Stimulated activated CD4-positive, alpha-beta T cell treated with anti-CD3 and anti-CD28 coated beads, Interleukin-4, amount 100 ng/mL, for 4 hours (primary cell): ENCODE measurements at regions not wholly inside any gene's neighbourhood (a gene's known extent, or its start where the extent isn't known, plus 50 kb on each side); places are given as distances from the start of the nearest gene placed in this dataset.
"Not testable (repeated sequence)": the region's sequence is repeated elsewhere in the genome, so short reads cannot be mapped to it uniquely, and the experiment has no call there.

Experiments used
- DNase-seq, 2 experiments: peaks; one replicate each; pipeline ENCODE4 v3.0.0-alpha.2; 2020

DNA sequence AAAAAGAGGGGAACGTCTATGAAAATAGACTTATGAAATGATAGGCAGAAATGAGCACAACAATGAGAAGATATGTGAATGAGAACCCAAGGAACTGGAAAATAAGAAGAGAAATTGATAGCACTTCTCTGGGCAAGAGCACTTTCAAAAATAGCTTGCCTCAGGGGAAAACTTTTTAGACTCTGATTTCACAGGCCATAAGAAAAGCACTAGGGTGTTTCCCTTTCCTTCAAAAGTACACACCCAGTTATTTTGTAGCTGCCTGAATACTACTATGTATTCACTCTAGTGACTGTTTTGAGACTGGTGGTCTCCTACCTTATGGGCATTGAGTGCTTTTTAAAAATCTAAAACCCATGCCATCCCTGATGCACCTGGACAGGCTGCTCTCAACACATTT lies 172.3 kb upstream of the SOX6 start:
- DNase-seq: no peak

DNA sequence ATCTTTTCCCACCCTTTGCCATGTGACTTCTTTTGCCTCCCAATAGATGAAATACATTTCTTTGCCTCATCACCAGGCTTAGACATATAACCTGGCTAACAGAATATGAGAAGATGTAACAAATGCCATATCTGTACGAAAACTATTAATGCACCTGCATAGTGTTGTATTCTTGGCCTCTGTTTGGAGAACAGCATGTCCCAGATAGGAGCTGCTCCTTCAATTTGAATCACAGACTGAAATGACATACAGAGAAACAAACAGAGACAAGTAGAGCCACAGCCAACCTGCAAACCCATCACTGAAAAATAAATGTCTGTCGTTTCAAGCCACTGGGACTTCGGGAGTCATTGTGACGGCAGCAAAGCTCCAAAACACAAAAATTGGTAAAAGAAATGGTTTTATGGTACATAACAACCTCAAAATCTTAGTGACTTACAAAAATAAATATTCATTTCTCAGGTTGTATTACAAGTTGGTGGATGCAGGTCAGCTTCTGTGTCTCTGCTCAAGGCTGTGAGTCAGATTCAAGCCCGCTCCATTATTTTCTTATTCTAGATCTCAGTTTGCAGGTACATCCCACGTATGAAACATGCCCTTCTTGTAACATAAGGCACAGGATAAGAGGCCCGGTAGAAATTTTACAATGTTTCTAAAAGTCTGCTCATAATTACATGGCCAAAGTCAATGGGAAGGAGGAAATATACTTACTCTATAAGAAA lies 171.3 kb upstream of the SOX6 start:
- no peak for DNase-seq

DNA sequence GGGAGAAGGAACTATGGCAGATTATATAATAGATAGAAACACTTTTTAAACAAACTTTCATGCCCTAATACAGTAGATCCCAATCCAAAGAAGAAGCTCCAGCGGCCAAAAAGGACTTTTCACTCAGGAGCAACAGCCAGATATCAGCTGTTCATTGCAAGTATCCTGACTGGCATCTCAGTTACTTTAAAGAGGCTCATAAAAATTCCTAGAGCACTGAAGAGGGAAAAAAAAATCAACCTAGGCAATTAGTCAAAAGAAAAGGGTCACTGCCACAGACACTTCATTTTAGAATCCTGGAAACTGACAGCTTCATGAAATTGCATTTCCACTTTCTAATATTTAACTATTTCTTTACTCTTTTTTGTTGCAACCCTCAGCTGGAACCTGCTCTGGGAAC lies 170.6 kb upstream of the SOX6 start:
- no peak for DNase-seq

DNA sequence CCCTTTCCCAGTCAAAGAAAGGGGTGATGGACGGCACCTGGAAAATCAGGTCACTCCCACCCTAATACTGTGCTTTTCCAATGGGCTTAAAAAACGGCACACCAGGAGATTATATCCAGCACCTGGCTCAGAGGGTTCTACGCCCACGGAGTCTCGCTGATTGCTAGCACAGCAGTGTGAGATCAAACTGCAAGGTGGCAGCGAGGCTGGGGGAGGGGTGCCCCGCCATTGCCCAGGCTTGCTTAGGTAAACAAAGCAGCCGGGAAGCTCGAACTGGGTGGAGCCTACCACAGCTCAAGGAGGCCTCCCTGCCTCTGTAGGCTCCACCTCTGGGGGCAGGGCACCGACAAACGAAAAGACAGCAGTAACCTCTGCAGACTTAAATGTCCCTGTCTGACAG lies 164.4 kb upstream of the SOX6 start:
- not testable (repeated sequence) for DNase-seq

DNA sequence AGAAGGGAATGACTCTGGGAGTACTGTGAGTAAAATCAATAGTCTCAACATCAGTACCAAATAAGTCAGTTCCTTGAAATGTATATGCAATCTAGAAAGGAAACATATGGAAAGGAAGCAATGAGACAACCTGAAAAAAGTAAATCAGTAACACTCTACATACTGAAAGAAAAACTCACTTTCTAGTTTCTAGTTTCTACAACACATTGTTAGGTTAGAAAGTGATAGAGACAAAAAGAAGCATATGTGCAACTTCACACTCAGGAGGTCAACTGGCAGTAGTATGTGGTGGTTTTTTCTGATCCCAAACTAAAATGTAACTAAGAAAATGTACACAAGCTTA lies 156.5 kb upstream of the SOX6 start:
- no peak for DNase-seq

DNA sequence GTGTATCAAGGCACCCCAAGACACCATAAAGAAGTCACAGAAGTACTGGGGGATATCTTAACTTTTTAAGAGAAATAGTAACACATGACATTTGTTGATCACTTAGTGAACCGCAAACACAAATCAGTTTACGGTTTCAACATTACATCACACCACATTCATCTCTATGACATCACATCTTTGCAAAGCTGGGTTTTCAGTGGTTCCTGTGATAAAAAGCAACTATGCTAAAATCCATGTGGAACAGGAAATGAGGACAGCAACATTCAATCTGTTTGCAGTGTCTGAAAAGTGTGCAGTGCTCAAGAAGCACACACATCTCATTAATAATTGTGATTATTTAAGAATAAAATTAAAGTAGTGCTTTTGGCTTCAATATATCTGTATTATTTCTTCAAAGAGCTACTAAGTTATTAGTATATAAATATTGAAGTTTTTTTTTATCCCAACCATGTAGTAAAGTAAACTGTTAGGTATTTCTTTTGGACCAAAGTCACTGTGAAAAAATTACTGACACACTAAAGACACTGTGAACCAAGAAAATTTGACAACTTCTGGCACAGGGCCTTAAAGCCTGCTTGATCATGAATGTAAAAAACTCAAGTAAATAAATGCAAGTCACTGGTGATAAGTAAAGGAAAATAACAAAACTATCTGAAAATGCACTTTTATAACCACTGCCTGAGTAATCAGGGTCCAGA lies 156.0 kb upstream of the SOX6 start:
- DNase-seq: no peak

DNA sequence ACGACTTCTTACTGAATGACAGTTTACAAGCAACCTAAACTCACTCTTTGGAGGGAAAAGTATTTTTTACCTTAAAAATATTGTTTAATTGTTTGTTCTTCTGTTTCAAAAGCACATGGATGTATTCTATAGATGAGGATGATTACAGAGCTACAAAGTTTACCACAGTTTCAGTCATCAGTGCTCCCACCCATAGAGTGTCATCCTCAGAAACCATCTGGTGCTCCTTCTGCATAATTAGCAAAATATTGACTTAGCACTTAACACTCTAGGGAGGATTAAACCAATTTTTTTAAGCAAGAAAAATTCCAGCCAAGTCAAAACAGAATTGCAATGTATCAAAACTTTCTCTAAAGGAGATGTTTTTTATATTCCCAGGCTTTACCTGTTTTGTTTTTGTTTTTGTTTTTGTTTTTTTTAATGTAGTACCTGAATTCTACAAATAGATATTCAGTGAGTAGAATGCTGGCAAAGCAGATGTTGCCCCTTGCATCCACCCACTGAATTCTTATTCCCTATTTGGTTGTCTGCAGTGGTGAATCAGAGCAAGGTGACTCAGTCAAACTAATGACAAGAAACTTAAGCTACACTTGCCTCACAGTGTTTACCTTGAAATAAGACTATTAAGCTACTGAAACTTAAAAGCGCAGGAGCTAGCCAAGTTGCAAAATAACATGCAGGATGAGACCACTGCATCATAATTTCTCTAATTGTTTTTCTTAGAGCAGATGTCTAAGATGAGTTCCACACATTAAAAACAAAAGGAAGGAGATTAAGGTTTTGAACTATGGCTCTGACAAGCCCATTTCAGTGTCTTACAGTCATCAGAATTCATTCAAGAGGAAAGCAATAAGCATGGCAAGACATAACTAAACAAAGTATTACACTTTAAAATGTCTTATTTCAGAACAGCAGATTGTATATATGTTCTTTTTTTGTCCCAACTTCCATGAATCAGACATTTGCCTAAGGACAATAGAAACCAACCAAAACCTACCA lies 155.1 kb upstream of the SOX6 start:
- DNase-seq: no peak

DNA sequence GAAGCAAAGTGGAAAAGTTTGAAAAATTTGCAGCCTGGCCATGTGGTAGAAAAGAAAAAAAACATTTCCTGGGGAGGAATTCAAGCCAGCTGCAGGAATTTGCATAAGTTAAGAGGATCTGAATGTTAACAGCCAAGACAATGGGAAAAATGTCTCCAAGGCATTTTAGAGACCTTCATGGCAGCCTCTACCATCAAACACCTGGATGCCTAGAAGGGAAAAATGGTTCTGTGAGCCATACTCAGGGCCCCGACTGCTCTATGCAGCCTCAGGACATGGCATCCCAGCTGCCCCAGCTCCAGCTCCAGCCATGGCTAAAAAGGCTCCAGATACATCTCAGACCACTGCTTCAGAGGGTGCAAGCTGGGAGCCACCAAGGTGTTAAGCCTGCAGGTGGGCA lies 149.1 kb upstream of the SOX6 start:
- DNase-seq: no peak

DNA sequence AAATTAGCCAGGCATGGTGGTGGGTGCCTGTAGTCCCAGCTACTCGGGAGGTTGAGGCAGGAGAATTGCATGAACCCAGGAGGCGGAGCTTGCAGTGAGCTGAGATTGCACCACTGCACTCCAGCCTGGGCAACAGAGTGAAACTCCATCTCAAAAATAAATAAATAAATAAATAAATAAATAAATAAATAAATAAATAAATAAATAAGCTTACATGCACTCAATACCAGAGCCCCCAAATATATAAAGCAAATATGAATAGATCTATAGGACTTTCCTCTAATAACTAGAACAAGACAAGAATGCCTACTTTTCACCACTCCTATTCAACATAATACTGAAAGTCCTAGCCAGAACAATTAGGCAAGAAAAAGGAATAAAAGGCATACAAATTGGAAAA lies 147.5 kb upstream of the SOX6 start:
- not testable (repeated sequence) for DNase-seq

DNA sequence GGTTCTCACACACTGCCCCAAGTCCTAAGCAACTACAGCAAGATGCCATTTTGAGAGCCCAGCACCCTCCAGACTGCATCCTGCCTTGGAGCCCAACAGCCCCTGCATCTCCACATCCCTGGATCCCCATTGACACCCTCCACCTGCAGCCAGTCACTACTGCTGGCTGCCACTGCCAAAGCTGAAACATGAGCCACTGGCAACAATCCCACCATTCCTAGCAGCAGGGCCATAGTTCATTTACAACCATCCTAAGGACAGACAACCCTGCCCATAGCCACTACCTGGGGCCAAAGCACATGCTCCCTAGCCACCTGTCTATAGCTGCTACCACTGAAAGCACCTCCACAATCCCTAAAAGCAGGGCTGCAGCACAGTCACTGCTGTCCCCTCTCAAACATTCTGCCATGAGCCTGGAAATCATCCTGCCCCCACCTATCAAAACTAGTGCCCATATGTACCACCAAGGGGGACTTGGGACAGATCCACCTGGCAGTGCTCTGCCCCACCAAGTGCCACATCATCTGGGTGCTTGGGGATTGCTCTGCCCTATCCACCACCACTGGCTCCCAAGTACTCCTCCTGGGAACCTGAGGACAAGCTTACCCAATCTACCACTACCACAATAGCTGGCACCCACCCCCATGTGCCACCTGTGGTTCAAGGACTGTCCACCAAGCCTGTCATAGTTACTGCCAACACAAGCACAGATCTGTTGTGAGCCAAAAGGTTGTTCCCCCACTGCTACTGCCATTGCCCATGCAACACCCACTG lies 138.8 kb upstream of the SOX6 start:
- no peak for DNase-seq

DNA sequence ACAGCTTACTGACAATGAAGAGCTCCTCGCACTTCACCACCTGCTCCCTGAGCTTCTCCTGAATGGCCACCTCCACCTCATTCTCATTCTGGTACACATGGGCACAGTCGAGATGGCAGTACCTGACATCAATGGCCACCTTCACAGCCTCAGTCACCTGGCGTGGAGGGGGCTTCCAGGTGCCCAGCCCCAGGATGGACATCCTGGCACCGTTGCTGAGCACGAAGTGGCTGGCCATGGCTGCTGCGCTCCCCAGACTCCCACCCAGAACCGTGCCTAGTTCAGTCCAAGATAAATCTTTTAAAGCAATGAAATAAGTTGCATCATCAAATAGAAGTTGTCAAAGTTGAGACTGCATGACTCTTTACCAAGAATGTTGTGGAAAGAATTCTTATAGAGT lies 128.1 kb upstream of the SOX6 start:
- no peak for DNase-seq

DNA sequence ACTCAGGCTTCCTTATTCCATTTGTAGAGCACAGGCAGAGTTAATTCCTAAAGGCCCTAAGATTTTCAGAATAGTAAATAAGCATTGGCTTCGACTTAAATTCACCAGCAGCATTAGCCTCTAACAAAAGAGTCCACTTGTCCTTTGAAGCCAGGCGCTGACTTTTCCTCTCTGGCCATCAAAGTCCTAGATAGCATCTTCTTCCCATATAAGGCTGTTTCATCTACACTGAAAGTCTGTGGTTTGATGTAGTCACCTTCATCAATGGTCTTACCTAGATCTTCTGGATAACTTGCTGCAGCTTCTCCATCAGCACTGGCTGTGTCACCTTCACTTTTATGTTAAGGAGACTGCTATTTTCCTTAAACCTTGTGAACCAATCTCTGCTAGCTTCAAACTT lies 118.3 kb upstream of the SOX6 start:
- no peak for DNase-seq

DNA sequence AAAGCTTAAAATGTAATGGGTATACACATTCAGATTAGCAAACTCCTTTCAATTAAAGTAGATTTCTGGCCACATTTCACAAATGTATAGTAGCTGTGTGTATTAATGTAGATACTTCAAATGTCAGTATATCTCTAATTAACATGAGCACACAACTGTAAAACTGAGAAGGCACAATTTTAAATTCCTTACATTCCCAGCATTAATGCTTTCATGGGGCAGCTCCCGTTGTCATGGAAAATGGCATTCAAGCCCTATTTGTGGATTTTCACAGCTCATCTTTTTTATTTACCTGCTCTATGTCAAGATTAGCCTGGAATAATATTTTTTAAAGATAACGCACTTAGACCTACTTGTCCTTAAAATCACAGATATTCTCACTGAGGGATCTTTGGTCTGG lies 113.6 kb upstream of the SOX6 start:
- no peak for DNase-seq

DNA sequence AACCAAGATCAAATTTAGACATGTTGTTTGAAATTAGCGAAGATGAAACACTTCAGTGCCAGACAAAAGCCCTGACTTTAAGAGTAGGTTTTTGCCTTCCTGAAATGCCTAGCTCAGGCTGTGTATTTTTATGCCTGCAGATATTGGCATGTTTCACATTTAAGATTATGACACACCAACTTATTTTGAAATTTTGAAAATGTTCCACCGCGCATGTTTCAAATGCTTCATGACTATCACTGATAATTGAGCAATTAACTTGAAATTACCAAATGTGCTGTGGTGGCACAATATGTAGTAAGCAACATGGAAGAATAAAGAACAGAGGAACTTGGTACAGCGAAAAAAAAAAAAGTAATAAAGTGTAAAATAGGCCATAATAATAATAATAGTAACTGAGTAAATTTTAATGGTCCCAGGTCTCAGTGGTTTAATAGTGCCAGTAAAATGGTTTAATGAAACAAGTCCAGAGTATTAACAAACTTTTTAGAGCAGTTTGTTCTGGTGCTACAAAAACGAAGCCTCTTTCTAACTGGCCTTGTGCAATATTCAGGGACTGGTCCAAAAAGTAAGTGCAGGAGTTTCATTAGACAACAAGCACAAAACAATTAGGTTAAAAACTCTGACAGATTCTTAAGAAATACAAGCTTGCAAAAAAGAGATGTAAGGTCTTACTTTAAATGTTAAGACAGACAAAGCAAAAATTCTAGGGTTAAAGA lies 112.5 kb upstream of the SOX6 start:
- DNase-seq: no peak

DNA sequence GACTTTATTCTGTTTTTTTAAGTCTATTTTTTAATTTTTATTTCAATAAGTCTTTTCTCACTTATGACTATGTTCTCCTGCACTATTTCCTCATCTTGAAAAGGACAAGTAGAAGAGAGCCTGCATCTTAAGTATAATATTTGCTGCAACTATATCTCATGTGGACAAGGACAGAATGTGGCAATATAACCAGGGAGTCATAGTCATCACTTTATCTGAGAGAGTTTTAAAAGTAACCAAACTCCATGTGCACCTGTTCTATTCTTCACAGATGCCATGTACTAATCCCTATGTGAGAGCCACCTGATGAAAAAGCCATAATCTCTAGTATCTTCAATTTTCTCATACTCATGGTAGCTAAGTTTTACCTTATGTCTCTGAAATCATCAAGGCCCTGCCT lies 104.2 kb upstream of the SOX6 start:
- no peak for DNase-seq

DNA sequence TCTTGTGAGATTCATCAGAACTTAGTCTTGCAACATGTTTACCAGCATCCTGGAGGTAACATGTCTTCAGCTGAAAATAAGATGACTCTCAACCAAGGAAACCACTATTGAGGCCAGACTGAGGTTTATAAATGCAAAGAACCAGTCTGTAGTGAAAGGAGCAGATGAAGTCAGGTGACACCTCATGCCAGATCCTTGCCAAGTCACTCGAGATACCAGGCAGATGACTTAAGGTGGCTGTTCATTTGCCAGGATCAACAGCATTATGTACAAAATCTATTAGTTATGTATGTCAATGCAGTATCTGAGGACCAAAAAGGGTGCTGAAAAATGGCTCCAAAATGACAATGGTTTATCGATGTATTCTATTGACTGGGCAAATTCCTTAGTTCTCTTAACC lies 100.0 kb upstream of the SOX6 start:
- no peak for DNase-seq

DNA sequence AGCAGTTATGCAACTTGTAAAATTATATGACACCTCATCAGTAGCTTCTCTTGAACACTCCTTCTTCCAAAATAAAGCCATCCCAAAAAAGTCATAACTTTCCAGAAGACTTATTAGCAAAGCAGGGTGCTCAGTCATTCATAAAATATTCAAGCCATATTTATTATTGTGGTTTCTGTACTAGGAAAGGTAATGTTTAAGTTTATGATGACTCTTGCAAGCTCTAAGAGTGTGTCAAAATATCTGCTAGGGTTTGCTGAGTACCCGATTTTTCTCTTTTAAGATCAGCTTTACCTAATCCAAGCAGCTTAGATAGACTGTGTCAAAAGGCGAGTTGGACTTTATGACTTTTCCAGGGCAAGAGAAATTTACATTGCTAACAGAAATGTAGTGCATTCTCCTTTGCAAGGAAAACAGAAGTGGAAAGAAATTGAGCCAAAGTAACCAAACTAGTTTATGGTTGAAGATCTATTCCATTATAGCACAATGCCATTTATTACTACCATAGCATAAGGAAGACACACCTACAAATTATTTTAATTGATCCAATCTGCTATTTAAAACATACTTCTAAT lies 98.0 kb upstream of the SOX6 start:
- no peak for DNase-seq

DNA sequence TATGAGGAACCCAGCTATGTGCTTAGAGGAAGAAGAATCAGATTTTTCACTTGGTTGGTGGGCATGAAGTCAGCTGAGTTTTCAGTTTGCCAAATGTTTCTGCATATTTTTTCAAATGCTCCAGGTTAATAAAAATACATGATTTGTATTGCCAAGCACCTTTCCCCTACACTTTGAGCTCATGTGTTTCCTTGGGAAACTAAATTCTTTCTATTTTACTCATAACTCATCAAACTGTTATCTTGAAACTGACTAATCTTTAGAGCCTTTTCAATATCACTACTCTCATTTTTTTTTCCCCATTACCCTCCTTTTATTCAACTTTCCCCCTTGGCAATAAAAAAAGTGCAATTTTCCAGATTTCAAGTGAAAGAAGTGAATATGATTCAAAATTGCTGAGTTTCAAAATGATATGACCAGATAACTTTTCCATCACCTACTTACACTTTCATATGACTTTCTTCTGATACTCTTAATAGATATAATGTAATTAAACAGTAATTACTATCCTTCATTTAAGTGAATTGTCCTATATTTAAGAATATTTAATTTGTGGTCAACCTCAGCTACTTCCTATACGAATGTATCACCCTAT lies 91.9 kb upstream of the SOX6 start:
- no peak for DNase-seq

DNA sequence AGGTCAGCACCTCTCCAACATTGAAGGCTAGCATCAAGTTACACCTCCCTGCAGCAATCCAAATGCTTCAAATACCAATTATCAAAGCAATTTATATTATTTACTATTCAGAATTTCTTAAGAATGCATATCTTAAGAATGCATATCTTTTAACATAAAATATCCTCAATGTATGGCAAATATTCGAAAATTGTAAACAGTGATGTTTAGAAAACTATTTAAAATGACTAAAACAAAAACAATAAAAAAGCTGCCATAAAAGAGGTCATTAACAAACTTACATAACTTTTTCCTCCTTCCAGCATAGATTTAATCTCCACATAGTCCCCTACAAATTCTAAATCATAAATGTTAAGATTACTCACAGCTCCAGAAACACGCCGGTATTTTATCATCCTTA lies 85.1 kb upstream of the SOX6 start:
- no peak for DNase-seq

DNA sequence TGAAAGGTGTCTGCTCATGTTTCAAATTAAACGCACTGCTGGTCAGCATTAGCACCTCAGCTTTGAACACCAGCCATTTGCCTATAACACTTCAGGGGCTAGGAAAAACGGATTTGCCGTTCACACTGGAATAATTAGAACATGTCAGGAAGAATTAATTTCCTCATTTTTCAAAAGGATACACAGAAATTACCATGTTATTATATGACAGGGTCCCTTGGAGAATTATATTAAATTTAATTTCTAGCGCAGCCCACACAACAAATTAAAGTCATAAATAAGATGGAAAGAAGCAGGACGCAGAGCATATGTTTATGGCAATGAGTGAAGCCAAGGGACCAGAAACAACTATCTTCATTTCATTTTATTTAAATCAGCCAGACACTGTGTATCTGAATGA lies 83.8 kb upstream of the SOX6 start:
- DNase-seq: no peak

DNA sequence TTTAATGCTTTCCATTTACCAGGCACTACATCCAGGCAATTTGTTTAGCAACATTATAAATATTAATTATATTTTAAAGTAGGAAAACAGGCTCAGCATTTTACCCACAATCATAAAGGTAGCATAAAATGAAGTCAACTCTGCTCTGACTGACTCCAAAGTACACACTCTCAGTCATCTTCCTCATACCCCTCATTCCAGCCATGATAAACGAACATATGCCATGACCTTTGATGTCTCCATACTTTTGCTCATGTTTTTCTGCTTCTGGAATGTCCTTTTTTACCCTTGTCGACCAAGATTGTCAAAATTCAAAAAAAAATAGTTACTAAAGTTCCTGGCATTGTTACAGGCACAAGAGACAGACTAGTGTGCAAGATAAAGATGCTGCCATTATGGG lies 77.7 kb upstream of the SOX6 start:
- DNase-seq: no peak

DNA sequence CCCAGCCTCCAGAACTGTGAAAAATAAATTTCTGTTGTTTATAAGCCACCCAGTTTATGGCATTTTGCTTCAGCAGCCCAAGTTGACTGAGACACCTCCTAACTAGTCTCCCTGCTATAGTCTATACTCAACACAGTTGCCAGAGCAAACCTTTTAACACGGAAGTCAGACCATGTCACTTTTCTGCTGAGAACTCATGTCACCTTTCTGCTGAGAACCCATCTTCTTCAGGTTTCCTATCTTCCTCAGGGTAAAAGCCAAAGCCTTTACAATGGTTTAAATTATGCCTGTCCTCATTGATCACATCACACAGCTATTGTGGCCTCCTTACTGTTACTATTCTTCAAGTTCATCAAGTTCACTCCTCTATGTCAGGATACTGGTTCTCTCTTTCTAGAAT lies 74.3 kb upstream of the SOX6 start:
- no peak for DNase-seq
